Upper lobe of right lung (tissue), 1 donor: ENCODE measurements at regions not wholly inside any gene's neighbourhood (a gene's known extent, or its start where the extent isn't known, plus 50 kb on each side); places are given as distances from the start of the nearest gene placed in this dataset.

ENCODE experiments used
- ATAC-seq: fragments of 200-7000 bp; cut with Tn5 transposase; one replicate; pipeline ENCODE4 v1.9.1; 2020; ENCODE audit warnings: mild to moderate bottlenecking, moderate library complexity
- DNase-seq: peaks from one replicate; pipeline ENCODE4 v3.0.0-alpha.2; 2020
- H3K27ac ChIP-seq: fragments of 200-600 bp; one replicate; pipeline ENCODE4 v1.8.0; 2022
- H3K27me3 ChIP-seq: fragments of 200-600 bp; one replicate; pipeline ENCODE4 v1.8.0; 2022; ENCODE audit warnings: mild to moderate bottlenecking
- H3K36me3 ChIP-seq: fragments of 200-600 bp; one replicate; pipeline ENCODE4 v1.8.0; 2022
- H3K4me1 ChIP-seq: fragments of 200-600 bp; one replicate; pipeline ENCODE4 v1.8.0; 2022
- H3K4me3 ChIP-seq: fragments of 200-600 bp; one replicate; pipeline ENCODE4 v1.8.0; 2022; ENCODE audit warnings: mild to moderate bottlenecking
- H3K9me3 ChIP-seq: fragments of 200-600 bp; one replicate; pipeline ENCODE4 v1.8.0; 2022
- intact Hi-C: fragments of 100-400 bp; cut with DNase I; formaldehyde crosslinking; loops from one replicate; pipeline ENCODE4 v1.11.0; 2022
- TF ChIP-seq, protein P1 (sequence below): fragments of 200-600 bp; IDR thresholded peaks from one replicate; pipeline ENCODE4 v1.8.0; 2022; ENCODE audit warnings: antibody characterized with exemption
- donor health status: DM: no; HTN: yes; CAD: no; lungs with severe emphysema.

GRCh38 chr11:37088573-37088910, 490.5 kb upstream of the RAG2 start:
- ATAC-seq: no peak
- no peaks in the 10 kb centered on the region for H3K27me3 ChIP-seq
- intact Hi-C loops: no loop called here
- no peaks in the 10 kb centered on the region for H3K9me3 ChIP-seq
- H3K4me3 ChIP-seq: no peak overlapping the region
- H3K36me3 ChIP-seq: no peaks in the 10 kb centered on the region
- TF ChIP-seq, protein P1, sequence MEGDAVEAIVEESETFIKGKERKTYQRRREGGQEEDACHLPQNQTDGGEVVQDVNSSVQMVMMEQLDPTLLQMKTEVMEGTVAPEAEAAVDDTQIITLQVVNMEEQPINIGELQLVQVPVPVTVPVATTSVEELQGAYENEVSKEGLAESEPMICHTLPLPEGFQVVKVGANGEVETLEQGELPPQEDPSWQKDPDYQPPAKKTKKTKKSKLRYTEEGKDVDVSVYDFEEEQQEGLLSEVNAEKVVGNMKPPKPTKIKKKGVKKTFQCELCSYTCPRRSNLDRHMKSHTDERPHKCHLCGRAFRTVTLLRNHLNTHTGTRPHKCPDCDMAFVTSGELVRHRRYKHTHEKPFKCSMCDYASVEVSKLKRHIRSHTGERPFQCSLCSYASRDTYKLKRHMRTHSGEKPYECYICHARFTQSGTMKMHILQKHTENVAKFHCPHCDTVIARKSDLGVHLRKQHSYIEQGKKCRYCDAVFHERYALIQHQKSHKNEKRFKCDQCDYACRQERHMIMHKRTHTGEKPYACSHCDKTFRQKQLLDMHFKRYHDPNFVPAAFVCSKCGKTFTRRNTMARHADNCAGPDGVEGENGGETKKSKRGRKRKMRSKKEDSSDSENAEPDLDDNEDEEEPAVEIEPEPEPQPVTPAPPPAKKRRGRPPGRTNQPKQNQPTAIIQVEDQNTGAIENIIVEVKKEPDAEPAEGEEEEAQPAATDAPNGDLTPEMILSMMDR: no peak
- H3K4me1 ChIP-seq: no peaks in the 10 kb centered on the region
- DNase-seq: no peak
- no peak overlapping the region for H3K27ac ChIP-seq

DNA sequence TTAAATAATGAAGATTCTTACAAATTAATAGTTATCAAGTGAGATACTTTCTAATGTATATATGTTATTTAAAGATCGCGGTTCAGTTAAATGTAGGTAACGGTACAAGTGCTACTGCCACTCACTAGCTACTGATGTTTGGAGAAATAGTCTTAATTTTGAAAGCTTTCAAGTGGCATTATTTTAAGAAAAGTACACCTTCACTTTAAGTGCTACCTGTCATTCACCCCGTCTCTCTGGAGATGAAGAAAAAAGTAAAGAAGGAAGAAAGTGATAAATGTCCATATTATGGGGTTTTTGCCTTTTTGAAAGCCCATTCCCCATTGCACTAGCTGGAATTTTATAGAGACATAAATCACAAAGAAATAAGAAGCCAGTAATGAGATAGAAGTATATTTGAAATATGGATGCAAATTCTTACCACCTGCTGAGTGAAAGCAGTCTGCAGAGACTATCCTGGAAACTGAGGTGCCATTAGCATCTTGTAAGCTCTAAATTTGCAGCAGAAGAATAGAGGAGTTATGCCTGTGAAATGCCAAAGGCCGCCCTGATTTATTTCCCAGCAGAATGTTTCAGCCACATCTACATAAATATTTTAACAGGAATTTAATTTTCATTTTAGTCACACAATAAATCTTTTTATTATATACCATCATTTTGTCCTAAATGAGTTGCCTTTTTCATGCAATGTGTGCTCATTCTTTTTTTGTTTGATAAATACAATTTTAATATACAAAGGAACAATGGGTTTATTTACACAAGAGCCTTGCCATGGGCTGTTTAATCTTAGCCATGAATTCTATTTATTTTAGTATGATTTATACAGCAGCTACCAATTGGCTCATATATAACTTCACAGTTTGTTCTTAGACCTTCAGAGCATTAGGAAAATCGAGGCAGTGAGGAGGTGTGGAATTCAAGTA, 489.9 kb upstream of the RAG2 start:
- DNase-seq (no peak), ATAC-seq (no peak)
- Histone ChIP-seq H3K9me3 (no peaks in the 10 kb centered on the region), H3K27ac (no peak overlapping the region), H3K4me3 (no peak overlapping the region), H3K36me3 (no peaks in the 10 kb centered on the region), H3K4me1 (no peaks in the 10 kb centered on the region), H3K27me3 (no peaks in the 10 kb centered on the region)
- TF ChIP-seq, protein P1: no peak
- intact Hi-C loops: no loop called here

DNA sequence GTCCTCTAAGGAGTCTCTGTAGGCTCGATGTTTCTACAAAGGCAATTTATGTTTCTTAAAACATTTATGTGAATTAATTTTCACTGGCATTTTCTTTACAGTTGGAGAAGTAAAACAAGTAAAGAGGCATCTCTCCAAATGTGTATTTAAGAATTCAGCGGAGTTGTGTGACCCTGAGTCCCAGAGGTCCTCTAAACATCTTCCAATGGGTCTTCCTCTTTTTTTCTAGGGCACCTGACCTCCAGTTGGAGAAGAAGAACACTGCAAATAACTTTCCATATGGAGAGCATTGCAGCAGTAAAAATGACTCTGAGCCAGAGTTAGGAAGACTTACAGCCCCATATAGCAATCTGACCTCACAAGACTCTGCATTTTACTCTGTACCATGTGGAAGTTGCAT, 480.5 kb upstream of the RAG2 start:
- H3K27me3 ChIP-seq: no peaks in the 10 kb centered on the region

GRCh38 chr11:37076866-37077265, 478.8 kb upstream of the RAG2 start:
- Histone ChIP-seq H3K4me1 (no peaks in the 10 kb centered on the region), H3K4me3 (no peak overlapping the region), H3K27me3 (no peaks in the 10 kb centered on the region), H3K9me3 (no peaks in the 10 kb centered on the region), H3K27ac (no peak overlapping the region), H3K36me3 (no peaks in the 10 kb centered on the region)
- no peak for ATAC-seq
- TF ChIP-seq, protein P1: no peak
- intact Hi-C loops: no loop called here
- DNase-seq: no peak

More for the DNA sequence above, 480.5 kb upstream of the RAG2 start:
- Histone ChIP-seq H3K4me3 (no peak overlapping the region), H3K36me3 (no peaks in the 10 kb centered on the region), H3K9me3 (no peaks in the 10 kb centered on the region), H3K27ac (no peak overlapping the region), H3K4me1 (no peaks in the 10 kb centered on the region)
- intact Hi-C loops: no loop called here
- TF ChIP-seq, protein P1: no peak
- no peak for DNase-seq
- ATAC-seq: no peak

- Histone ChIP-seq H3K4me3 (no peak overlapping the region), H3K4me1 (no peaks in the 10 kb centered on the region), H3K27me3 (no peaks in the 10 kb centered on the region), H3K36me3 (no peaks in the 10 kb centered on the region), H3K9me3 (no peaks in the 10 kb centered on the region), H3K27ac (no peak overlapping the region)
- no peak for DNase-seq
- TF ChIP-seq, protein P1: no peak
- intact Hi-C loops: no loop called here
- ATAC-seq: no peak
These were observed 474.6 kb upstream of the RAG2 start for GRCh38 chr11:37072538-37073055.
